ENCODE measurements at regions not wholly inside any gene's neighbourhood (a gene's known extent, or its start where the extent isn't known, plus 50 kb on each side); places are given as distances from the start of the nearest gene placed in this dataset.

GRCh38 chr2:196354186-196354585 lies 182.8 kb upstream of the STK17B start:
- CTCF ChIA-PET, result no interaction called here
- TF ChIP-seq SP1 (IDR thresholded peaks at IDR 0.05), result no peak
- POLR2A ChIA-PET, result no interaction called here
- DNase-seq (ENCODE audit: extremely low spot score), result no peak

- DNase-seq (ENCODE audit: extremely low spot score), result no peak
- ChIA-PET CTCF (no interaction called here), POLR2A (no interaction called here)
- TF ChIP-seq SP1 (IDR thresholded peaks at IDR 0.05) (no peak), BHLHE40 (IDR thresholded peaks at IDR 0.05; ENCODE audit: borderline replicate concordance) (no peak), FOXA1 (IDR thresholded peaks at IDR 0.05) (no peak), NFRKB (IDR thresholded peaks at IDR 0.05) (no peak), SUZ12 (IDR thresholded peaks at IDR 0.05) (no peak), TARDBP (IDR thresholded peaks at IDR 0.05) (no peak)
These were observed 185.0 kb upstream of the STK17B start for GRCh38 chr2:196356332-196356731.

GRCh38 chr2:196360650-196361049 lies 189.3 kb upstream of the STK17B start:
- TF ChIP-seq ARNT (IDR thresholded peaks at IDR 0.05) (no peak), FOXA1 (IDR thresholded peaks at IDR 0.05) (no peak), L3MBTL2 (conservative IDR thresholded peaks at IDR 0.05) (no peak), NFRKB (IDR thresholded peaks at IDR 0.05) (no peak), SP1 (IDR thresholded peaks at IDR 0.05) (no peak)
- POLR2A ChIA-PET, result no interaction called here
- no peak for DNase-seq (ENCODE audit: extremely low spot score)
- CTCF ChIA-PET, result no interaction called here

GRCh38 chr2:196361606-196362326 lies 190.4 kb upstream of the STK17B start:
- DNase-seq (ENCODE audit: extremely low spot score), result no peak
- TF ChIP-seq SP1 (IDR thresholded peaks at IDR 0.05) (no peak), NFRKB (IDR thresholded peaks at IDR 0.05) (no peak), BHLHE40 (IDR thresholded peaks at IDR 0.05; ENCODE audit: borderline replicate concordance) (no peak), L3MBTL2 (conservative IDR thresholded peaks at IDR 0.05) (no peak), LEF1 (IDR thresholded peaks at IDR 0.05; ENCODE audit: borderline replicate concordance) (no peak), ELF4 (IDR thresholded peaks at IDR 0.05) (no peak), ARNT (IDR thresholded peaks at IDR 0.05) (no peak), SUZ12 (IDR thresholded peaks at IDR 0.05) (no peak)
- POLR2A ChIA-PET, result no interaction called here
- CTCF ChIA-PET, result interaction anchor here (0.9 kb wide), 1 partner anchor 24 kb away, joined by 3 read pairs; no protein-coding TSS in a partner anchor

- CTCF ChIA-PET, result no interaction called here
These were observed 191.7 kb upstream of the STK17B start for GRCh38 chr2:196362973-196363549.

GRCh38 chr2:196365145-196365544 lies 193.8 kb upstream of the STK17B start:
- no peak for DNase-seq (ENCODE audit: extremely low spot score)
- CTCF ChIA-PET, result no interaction called here
- TF ChIP-seq NFRKB (IDR thresholded peaks at IDR 0.05), result no peak
- TF ChIP-seq SUZ12 (IDR thresholded peaks at IDR 0.05), result no peak
- no peak for TF ChIP-seq ZNF384 (IDR thresholded peaks at IDR 0.05)
- no peak for TF ChIP-seq FOXA1 (IDR thresholded peaks at IDR 0.05)
- no peak for TF ChIP-seq LEF1 (IDR thresholded peaks at IDR 0.05; ENCODE audit: borderline replicate concordance)
- TF ChIP-seq ELF4 (IDR thresholded peaks at IDR 0.05), result no peak
- no peak for TF ChIP-seq FOXK2 (IDR thresholded peaks at IDR 0.05)
- TF ChIP-seq BHLHE40 (IDR thresholded peaks at IDR 0.05; ENCODE audit: borderline replicate concordance), result no peak
- TF ChIP-seq SP1 (IDR thresholded peaks at IDR 0.05), result no peak
- no peak for TF ChIP-seq PKNOX1 (IDR thresholded peaks at IDR 0.05)
- no peak for TF ChIP-seq L3MBTL2 (conservative IDR thresholded peaks at IDR 0.05)
- no peak for TF ChIP-seq ARNT (IDR thresholded peaks at IDR 0.05)
- no peak for TF ChIP-seq CTBP1 (IDR thresholded peaks at IDR 0.05; ENCODE audit: borderline replicate concordance)
- TF ChIP-seq FOXM1 (IDR thresholded peaks at IDR 0.05; ENCODE audit: borderline replicate concordance), result no peak
- TF ChIP-seq TARDBP (IDR thresholded peaks at IDR 0.05), result no peak
- TF ChIP-seq HDGF (IDR thresholded peaks at IDR 0.05; ENCODE audit: borderline replicate concordance), result no peak
- POLR2A ChIA-PET, result no interaction called here

More at GRCh38 chr2:196362973-196363549, 191.7 kb upstream of the STK17B start:
- no peak for TF ChIP-seq SUZ12 (IDR thresholded peaks at IDR 0.05)
- TF ChIP-seq FOXK2 (IDR thresholded peaks at IDR 0.05), result no peak
- no peak for TF ChIP-seq FOXA1 (IDR thresholded peaks at IDR 0.05)
- TF ChIP-seq TARDBP (IDR thresholded peaks at IDR 0.05), result no peak
- TF ChIP-seq BHLHE40 (IDR thresholded peaks at IDR 0.05; ENCODE audit: borderline replicate concordance), result no peak
- TF ChIP-seq SP1 (IDR thresholded peaks at IDR 0.05), result no peak
- TF ChIP-seq ELF4 (IDR thresholded peaks at IDR 0.05), result no peak
- no peak for TF ChIP-seq NFRKB (IDR thresholded peaks at IDR 0.05)
- TF ChIP-seq FOXM1 (IDR thresholded peaks at IDR 0.05; ENCODE audit: borderline replicate concordance), result no peak
- TF ChIP-seq HDGF (IDR thresholded peaks at IDR 0.05; ENCODE audit: borderline replicate concordance), result no peak
- no peak for TF ChIP-seq PKNOX1 (IDR thresholded peaks at IDR 0.05)
- TF ChIP-seq LEF1 (IDR thresholded peaks at IDR 0.05; ENCODE audit: borderline replicate concordance), result no peak
- TF ChIP-seq L3MBTL2 (conservative IDR thresholded peaks at IDR 0.05), result no peak
- no peak for TF ChIP-seq CTBP1 (IDR thresholded peaks at IDR 0.05; ENCODE audit: borderline replicate concordance)
- no peak for TF ChIP-seq ZNF384 (IDR thresholded peaks at IDR 0.05)
- TF ChIP-seq ARNT (IDR thresholded peaks at IDR 0.05), result no peak
- POLR2A ChIA-PET, result no interaction called here
- no peak for DNase-seq (ENCODE audit: extremely low spot score)

GRCh38 chr2:196365923-196366322 lies 194.5 kb upstream of the STK17B start:
- ChIA-PET CTCF (no interaction called here), POLR2A (no interaction called here)
- no peak for DNase-seq (ENCODE audit: extremely low spot score)
- TF ChIP-seq FOXA1 (IDR thresholded peaks at IDR 0.05), result no peak
- no peak for TF ChIP-seq PKNOX1 (IDR thresholded peaks at IDR 0.05)
- TF ChIP-seq CTBP1 (IDR thresholded peaks at IDR 0.05; ENCODE audit: borderline replicate concordance), result no peak
- TF ChIP-seq LEF1 (IDR thresholded peaks at IDR 0.05; ENCODE audit: borderline replicate concordance), result no peak
- TF ChIP-seq HDGF (IDR thresholded peaks at IDR 0.05; ENCODE audit: borderline replicate concordance), result no peak
- TF ChIP-seq FOXM1 (IDR thresholded peaks at IDR 0.05; ENCODE audit: borderline replicate concordance), result no peak
- no peak for TF ChIP-seq L3MBTL2 (conservative IDR thresholded peaks at IDR 0.05)
- no peak for TF ChIP-seq TARDBP (IDR thresholded peaks at IDR 0.05)
- no peak for TF ChIP-seq ELF4 (IDR thresholded peaks at IDR 0.05)
- no peak for TF ChIP-seq FOXK2 (IDR thresholded peaks at IDR 0.05)
- TF ChIP-seq ZNF384 (IDR thresholded peaks at IDR 0.05), result no peak
- TF ChIP-seq NFRKB (IDR thresholded peaks at IDR 0.05), result no peak

Data from HEK293T (cell line).